ENCODE measurements at regions not wholly inside any gene's neighbourhood (a gene's known extent, or its start where the extent isn't known, plus 50 kb on each side); places are given as distances from the start of the nearest gene placed in this dataset.

DNA sequence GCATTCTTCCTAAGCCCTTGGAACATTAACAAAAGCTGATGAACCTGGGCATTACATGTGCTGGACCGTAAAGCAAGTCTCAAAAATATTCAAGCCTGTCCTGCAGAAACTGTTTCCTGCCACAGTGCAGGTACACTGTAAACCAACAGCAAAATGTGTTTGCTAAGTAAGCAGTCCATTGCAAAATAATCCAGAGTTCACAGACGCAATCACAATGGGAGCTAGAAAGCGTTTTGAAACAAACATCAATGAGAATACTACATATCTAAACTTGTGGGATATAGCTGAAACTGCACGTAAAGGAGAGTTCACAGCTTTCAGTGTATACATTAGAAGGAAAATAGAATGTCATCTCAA is 61.6 kb downstream of the RGS12 start:
- TF ChIP-seq RAD21 (IDR thresholded peaks at IDR 0.05; ENCODE audit: low read depth) = no peak
- no peak for TF ChIP-seq CEBPB (IDR thresholded peaks at IDR 0.05)
- TF ChIP-seq EGR1 (IDR thresholded peaks at IDR 0.05) = no peak
- no peak for TF ChIP-seq CREB1 (IDR thresholded peaks at IDR 0.05; ENCODE audit: low read depth)
- no peak for TF ChIP-seq REST (IDR thresholded peaks at IDR 0.05; ENCODE audit: low read depth)
- TF ChIP-seq, protein P1, sequence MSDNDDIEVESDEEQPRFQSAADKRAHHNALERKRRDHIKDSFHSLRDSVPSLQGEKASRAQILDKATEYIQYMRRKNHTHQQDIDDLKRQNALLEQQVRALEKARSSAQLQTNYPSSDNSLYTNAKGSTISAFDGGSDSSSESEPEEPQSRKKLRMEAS (IDR thresholded peaks at IDR 0.05) = no peak
- TF ChIP-seq EP300 (IDR thresholded peaks at IDR 0.05; ENCODE audit: borderline replicate concordance) = no peak

Measured in Ishikawa (cell line).